BE2C (cell line): ENCODE measurements at regions not wholly inside any gene's neighbourhood (a gene's known extent, or its start where the extent isn't known, plus 50 kb on each side); places are given as distances from the start of the nearest gene placed in this dataset.

Experiments used
- DNase-seq: peaks from one replicate; pipeline ENCODE4 v3.0.0-alpha.2; 2020
- H3K27me3 ChIP-seq: fragments of 250-450 bp; sonication (Bioruptor Pico); 2 replicates; pipeline ENCODE4 v1.5.1; 2020; ENCODE audit warnings: mild to moderate bottlenecking
- H3K36me3 ChIP-seq: fragments of 250-450 bp; sonication (Bioruptor Pico); 2 replicates; pipeline ENCODE4 v1.5.1; 2020; ENCODE audit warnings: mild to moderate bottlenecking
- H3K4me1 ChIP-seq: fragments of 250-450 bp; sonication (Bioruptor Pico); 2 replicates; pipeline ENCODE4 v1.5.1; 2020
- H3K4me3 ChIP-seq: 2 replicates; pipeline ENCODE4 v1.5.1; 2011; ENCODE audit warnings: low read depth, low read length
- H3K9me3 ChIP-seq: fragments of 250-450 bp; sonication (Bioruptor Pico); 2 replicates; pipeline ENCODE4 v1.5.1; 2020
- TF ChIP-seq, protein P1 (sequence below): IDR thresholded peaks from 2 replicates; pipeline ENCODE4 v1.5.1; 2012; ENCODE audit warnings: mild to moderate bottlenecking, low read depth, low read length

DNA sequence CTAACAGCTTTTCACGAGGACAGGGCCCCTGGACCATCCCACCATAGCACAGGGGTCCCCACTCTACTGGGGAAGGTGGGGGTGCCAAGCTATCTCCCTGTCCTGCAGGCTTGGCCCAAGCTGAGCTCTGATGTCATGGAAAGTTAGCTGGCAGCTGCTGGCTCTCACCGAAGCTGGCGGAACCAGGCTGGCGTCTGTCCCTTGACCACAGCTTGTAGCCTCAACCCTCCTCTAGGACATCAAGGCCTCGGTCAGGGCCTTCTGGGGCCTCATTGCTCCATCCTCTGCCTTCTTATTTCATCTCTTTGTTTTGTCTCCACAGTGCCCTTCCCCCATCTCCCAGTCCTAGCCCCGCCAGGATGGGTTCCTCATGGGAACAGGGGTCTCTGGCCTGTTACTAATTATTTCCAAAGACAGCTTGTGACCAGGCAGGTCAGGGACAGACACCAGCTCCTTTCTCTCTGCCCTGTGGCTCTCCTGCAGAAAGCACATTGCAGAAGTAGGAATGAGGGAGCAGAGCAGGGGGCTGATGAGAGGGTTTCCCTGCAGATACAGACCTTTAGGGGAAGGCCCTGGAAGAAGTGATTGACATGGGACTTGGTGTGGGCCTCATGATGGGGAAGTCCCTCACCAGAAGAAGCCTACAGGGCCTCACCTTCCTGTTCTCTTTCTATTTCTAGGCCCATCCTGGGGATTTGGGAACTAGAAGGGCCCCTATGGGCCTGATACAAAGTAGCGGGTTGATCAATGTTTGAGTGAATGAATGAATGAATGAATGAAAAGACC, 97.5 kb upstream of the ALX4 start:
- no peaks in the 10 kb centered on the region for H3K36me3 ChIP-seq
- DNase-seq: no peak
- no peak overlapping the region for H3K4me3 ChIP-seq
- H3K4me1 ChIP-seq: no peaks in the 10 kb centered on the region
- H3K27me3 ChIP-seq: no peaks in the 10 kb centered on the region
- TF ChIP-seq, protein P1, sequence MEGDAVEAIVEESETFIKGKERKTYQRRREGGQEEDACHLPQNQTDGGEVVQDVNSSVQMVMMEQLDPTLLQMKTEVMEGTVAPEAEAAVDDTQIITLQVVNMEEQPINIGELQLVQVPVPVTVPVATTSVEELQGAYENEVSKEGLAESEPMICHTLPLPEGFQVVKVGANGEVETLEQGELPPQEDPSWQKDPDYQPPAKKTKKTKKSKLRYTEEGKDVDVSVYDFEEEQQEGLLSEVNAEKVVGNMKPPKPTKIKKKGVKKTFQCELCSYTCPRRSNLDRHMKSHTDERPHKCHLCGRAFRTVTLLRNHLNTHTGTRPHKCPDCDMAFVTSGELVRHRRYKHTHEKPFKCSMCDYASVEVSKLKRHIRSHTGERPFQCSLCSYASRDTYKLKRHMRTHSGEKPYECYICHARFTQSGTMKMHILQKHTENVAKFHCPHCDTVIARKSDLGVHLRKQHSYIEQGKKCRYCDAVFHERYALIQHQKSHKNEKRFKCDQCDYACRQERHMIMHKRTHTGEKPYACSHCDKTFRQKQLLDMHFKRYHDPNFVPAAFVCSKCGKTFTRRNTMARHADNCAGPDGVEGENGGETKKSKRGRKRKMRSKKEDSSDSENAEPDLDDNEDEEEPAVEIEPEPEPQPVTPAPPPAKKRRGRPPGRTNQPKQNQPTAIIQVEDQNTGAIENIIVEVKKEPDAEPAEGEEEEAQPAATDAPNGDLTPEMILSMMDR: no peak
- no peaks in the 10 kb centered on the region for H3K9me3 ChIP-seq

DNA sequence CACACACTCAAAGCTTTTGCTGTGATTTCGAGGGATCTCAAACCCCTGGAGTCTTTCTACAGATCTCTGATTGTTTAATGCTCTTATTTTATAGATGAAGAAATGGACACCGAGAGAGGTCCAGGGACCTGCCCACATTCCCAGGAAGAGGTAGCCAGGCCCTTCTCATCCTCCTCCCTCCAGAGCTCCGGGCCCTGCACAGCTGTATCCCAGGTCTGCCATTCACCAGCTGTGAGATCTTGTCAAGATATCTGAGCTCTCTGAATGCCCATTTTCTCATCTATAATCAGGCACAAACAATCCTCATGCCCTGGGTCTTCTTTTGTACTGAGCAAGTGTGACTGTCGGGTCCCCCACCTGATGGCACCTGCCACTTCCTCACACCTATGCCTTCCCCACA, 98.2 kb upstream of the ALX4 start:
- DNase-seq: no peak
- no peaks in the 10 kb centered on the region for H3K36me3 ChIP-seq
- no peaks in the 10 kb centered on the region for H3K27me3 ChIP-seq
- no peaks in the 10 kb centered on the region for H3K9me3 ChIP-seq
- no peaks in the 10 kb centered on the region for H3K4me1 ChIP-seq
- no peak overlapping the region for H3K4me3 ChIP-seq
- TF ChIP-seq, protein P1: no peak

DNA sequence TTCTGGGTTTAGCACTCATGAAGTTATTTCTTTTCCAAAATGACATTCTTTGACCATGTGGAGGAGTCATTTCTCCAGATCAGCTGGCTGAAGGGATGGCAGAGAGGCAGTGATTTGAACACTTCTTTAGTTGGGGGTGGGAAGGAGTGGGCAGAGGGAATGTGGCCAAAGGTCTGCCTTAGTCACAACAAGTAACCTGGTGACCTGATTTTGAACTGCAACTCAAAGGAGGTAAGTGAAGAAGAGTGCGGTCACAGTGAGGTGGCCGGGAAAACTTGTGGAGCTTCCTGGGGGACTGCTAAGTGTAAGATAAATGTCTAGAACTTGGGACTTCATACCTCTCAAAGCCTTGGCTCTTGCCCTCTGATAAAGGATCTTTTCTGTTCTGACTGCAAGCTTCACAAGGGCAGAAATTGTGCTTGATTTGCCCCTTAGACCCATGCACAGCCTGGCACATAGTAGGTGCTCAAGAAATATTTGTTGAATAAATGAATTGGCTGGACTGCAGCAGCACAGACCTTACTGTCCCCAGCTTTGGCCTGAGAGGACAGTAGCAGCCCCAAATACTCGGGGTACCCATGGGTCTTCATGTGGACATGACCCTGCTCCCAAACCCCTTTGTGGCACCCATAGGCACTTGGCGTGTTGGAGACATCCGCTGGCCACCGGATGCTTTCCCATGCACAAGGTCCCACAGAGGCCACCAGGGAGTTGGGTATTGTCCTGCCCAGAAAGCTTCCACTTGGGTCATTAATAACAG, 99.0 kb upstream of the ALX4 start:
- no peak for DNase-seq
- TF ChIP-seq, protein P1: no peak
- Histone ChIP-seq H3K27me3 (no peaks in the 10 kb centered on the region), H3K4me3 (no peak overlapping the region), H3K36me3 (no peaks in the 10 kb centered on the region), H3K4me1 (no peaks in the 10 kb centered on the region), H3K9me3 (no peaks in the 10 kb centered on the region)

DNA sequence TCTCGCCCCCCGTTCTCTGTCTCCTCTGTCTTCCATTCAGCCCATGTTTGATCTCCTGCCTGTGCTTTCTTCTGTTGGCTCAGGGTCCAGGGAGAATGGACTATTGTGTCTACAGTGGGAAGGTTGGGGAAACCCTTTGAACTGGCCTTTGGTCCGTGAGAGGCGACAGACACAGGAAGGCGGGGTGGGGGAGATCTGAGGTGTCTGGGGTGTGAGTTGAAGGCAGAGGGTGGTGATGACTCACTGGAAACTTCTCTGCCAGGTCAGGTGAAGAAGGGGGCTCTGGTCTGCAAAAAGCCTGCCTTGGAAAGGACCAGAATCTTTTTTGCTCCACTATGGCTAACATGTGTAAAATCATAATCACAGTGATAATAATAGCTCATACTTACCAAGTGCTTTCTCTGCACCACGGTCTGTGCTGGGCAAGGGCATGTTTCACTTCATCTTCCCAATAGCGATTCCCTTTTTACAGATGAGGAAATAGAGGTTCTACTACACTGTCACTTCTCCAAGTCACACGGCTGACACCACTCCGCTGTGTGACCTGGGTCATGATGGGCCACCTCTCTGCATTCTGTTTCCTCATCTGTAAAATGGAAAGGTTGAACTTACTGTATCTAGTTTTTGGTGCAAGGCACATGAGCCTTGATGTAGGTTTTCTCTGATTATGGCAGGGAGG, 99.8 kb upstream of the ALX4 start:
- no peaks in the 10 kb centered on the region for H3K36me3 ChIP-seq
- TF ChIP-seq, protein P1: no peak
- H3K9me3 ChIP-seq: no peaks in the 10 kb centered on the region
- no peaks in the 10 kb centered on the region for H3K4me1 ChIP-seq
- H3K27me3 ChIP-seq: no peaks in the 10 kb centered on the region
- no peak for DNase-seq
- no peak overlapping the region for H3K4me3 ChIP-seq

DNA sequence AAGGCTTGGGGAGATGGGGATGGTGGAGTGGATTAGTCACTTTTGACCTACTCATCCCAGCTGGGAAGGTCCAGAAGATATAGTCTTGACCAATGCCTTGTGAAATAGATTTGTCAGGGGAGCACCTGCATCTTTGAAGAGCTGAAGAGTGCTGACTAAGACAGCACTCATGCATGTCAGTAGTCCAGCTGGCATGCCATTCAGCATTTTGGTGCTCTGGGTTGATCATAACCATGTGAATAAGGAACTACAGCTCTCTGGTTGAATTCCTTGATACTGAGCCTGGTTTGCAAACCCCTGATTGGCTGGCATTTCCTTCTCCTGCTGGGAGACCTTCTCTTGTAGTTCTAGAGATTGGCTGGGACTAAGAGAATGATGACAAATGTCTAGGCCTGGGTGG, 106.8 kb upstream of the ALX4 start:
- Histone ChIP-seq H3K9me3 (no peaks in the 10 kb centered on the region), H3K27me3 (no peaks in the 10 kb centered on the region), H3K36me3 (no peaks in the 10 kb centered on the region), H3K4me3 (no peak overlapping the region), H3K4me1 (no peaks in the 10 kb centered on the region)
- no peak for DNase-seq
- TF ChIP-seq, protein P1: no peak
